ENCODE measurements at regions not wholly inside any gene's neighbourhood (a gene's known extent, or its start where the extent isn't known, plus 50 kb on each side); places are given as distances from the start of the nearest gene placed in this dataset.

- no peak for DNase-seq (ENCODE audit: low read depth)
- TF ChIP-seq, protein P1, sequence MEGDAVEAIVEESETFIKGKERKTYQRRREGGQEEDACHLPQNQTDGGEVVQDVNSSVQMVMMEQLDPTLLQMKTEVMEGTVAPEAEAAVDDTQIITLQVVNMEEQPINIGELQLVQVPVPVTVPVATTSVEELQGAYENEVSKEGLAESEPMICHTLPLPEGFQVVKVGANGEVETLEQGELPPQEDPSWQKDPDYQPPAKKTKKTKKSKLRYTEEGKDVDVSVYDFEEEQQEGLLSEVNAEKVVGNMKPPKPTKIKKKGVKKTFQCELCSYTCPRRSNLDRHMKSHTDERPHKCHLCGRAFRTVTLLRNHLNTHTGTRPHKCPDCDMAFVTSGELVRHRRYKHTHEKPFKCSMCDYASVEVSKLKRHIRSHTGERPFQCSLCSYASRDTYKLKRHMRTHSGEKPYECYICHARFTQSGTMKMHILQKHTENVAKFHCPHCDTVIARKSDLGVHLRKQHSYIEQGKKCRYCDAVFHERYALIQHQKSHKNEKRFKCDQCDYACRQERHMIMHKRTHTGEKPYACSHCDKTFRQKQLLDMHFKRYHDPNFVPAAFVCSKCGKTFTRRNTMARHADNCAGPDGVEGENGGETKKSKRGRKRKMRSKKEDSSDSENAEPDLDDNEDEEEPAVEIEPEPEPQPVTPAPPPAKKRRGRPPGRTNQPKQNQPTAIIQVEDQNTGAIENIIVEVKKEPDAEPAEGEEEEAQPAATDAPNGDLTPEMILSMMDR (conservative IDR thresholded peaks at IDR 0.05; ENCODE audit: low read depth, low read length) = no peak
- H3K4me3 ChIP-seq (ENCODE audit: low read depth, low read length) = no peak overlapping the region
Measured at GRCh38 chr22:47274196-47274595, 511.7 kb downstream of the TBC1D22A start.

DNA sequence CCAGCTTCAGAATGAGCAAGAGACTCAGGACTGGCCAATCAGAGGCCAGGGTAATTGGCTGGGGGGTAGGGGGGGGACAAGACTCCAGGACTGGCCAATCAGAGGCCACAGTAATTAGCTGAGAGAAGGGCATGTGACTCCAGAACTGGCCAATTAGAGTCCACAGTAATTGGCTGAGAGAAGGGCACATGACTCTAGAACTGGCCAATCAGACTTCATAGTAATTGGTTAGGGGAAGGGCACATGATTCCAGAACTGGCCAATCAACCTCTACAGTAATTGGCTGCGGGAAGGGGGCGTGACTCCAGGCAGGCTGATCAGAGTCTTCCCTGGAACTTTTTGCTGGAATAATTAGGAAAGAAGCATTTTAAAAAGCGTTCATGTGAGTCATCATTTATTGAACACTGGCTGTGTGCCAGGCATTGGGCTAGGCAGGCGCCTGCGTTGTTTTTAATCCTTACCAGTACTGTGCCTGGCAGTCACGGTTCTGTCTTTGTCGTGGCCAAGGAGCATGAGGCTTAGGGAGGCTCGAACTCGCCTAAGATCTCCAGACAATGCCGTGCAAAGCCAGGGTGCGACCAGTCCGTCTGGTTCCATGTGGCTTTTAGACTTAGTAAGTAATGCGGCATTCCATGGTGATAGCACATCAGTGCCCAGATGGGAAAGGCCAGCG, 508.1 kb downstream of the TBC1D22A start:
- DNase-seq (ENCODE audit: low read depth) = no peak
- H3K4me3 ChIP-seq (ENCODE audit: low read depth, low read length) = no peak overlapping the region
- TF ChIP-seq, protein P1 (conservative IDR thresholded peaks at IDR 0.05; ENCODE audit: low read depth, low read length) = no peak

DNA sequence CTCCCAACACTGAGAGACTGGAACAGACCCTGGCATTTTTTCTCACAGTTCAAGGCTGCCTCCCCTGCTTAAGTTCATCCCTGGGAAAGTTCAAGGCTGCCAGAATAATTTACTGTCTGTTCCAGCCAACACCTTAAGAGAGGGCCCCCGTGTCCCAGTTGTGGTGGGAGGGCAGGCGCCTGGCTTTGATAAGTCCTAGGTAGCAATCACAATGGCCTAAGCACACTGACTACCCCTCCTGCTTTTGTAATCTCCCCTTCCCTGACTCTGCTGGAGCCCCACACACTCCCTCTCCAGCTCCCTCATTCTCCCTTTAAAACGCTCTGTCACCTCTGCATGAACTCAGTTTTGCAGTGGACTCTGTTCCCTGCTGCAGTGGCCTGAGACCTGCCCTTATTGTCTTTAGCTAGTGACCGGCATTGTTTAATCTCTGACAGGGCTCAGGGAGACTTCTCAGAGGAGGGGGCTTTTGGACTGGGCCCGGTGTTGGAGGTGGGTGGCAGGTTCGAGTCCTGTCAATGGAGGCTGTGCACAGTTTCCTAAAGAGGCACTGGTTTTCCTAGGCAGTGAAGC, 507.2 kb downstream of the TBC1D22A start:
- no peak for DNase-seq (ENCODE audit: low read depth)
- TF ChIP-seq, protein P1 (conservative IDR thresholded peaks at IDR 0.05; ENCODE audit: low read depth, low read length) = no peak
- H3K4me3 ChIP-seq (ENCODE audit: low read depth, low read length) = no peak overlapping the region

GRCh38 chr22:47267513-47268282, 505.2 kb downstream of the TBC1D22A start:
- TF ChIP-seq, protein P1 (conservative IDR thresholded peaks at IDR 0.05; ENCODE audit: low read depth, low read length) = no peak
- DNase-seq (ENCODE audit: low read depth) = no peak
- no peak overlapping the region for H3K4me3 ChIP-seq (ENCODE audit: low read depth, low read length)

GRCh38 chr22:47266329-47266728, 503.9 kb downstream of the TBC1D22A start:
- TF ChIP-seq, protein P1 (conservative IDR thresholded peaks at IDR 0.05; ENCODE audit: low read depth, low read length) = no peak
- no peak for DNase-seq (ENCODE audit: low read depth)
- no peak overlapping the region for H3K4me3 ChIP-seq (ENCODE audit: low read depth, low read length)

DNA sequence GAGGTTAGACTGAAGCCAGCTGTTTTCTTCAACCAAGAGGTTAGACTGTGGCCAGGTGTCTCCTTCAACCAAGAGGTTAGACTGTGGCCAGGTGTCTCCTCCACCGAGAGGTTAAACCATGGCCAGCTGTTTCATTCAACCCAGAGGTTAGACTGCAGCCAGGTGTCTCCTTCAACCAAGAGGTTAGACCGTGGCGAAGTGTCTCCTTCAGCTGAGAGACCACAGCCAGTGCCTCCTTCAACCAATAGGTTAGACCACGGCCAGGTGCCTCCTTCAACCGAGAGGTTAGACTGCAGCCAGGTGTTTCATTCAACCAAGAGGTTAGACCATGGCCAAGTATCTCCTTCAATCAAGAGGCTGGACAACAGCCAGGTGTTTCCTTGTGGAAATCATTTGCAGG, 498.1 kb downstream of the TBC1D22A start:
- TF ChIP-seq, protein P1 (conservative IDR thresholded peaks at IDR 0.05; ENCODE audit: low read depth, low read length) = no peak
- no peak for DNase-seq (ENCODE audit: low read depth)
- no peak overlapping the region for H3K4me3 ChIP-seq (ENCODE audit: low read depth, low read length)
